ENCODE measurements at regions not wholly inside any gene's neighbourhood (a gene's known extent, or its start where the extent isn't known, plus 50 kb on each side); places are given as distances from the start of the nearest gene placed in this dataset.
"Not testable (repeated sequence)": the region's sequence is repeated elsewhere in the genome, so short reads cannot be mapped to it uniquely, and the experiment has no call there.

GRCh38 chr6:71007298-71007697, 50.4 kb upstream of the B3GAT2 start:
- DNase-seq (ENCODE audit: insufficient read length, low spot score); FAIRE-seq: not testable (repeated sequence)

GRCh38 chr6:71011871-71012371, 55.1 kb upstream of the B3GAT2 start:
- DNase-seq (ENCODE audit: insufficient read length, low spot score) (no peak), FAIRE-seq (no peak)
- TF ChIP-seq POLR2A (IDR thresholded peaks at IDR 0.05; ENCODE audit: low read depth, low read length), result no peak

GRCh38 chr6:71012866-71013469, 56.1 kb upstream of the B3GAT2 start:
- DNase-seq (ENCODE audit: insufficient read length, low spot score) (peak; percentile 24), FAIRE-seq (peak; percentile 90)
- TF ChIP-seq POLR2A (IDR thresholded peaks at IDR 0.05; ENCODE audit: low read depth, low read length), result no peak

DNA sequence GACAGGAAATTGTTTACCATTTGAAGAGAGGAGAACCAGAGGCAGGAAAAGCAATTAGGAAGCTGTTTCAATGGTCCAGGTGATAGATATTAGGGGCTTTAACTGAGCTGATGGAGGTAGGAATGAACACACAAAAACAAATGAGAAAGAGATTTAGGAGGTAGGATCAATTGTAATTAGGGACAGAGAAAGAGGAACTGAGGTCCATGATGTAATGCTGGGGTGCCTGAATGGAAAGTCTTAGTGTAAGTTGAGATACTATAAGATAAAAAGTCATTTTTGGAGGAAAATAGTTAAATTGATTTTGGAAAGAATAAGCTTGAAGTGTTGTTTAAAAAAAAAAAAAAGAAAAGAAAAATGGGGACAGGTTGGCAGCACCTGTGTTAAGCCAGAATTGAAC, 58.5 kb upstream of the B3GAT2 start:
- FAIRE-seq, result no peak
- TF ChIP-seq POLR2A (IDR thresholded peaks at IDR 0.05; ENCODE audit: low read depth, low read length), result no peak
- DNase-seq (ENCODE audit: insufficient read length, low spot score), result no peak

- FAIRE-seq (no peak), DNase-seq (ENCODE audit: insufficient read length, low spot score) (no peak)
- TF ChIP-seq POLR2A (IDR thresholded peaks at IDR 0.05; ENCODE audit: low read depth, low read length), result no peak
Observed at GRCh38 chr6:71028236-71028876, 71.5 kb upstream of the B3GAT2 start.

DNA sequence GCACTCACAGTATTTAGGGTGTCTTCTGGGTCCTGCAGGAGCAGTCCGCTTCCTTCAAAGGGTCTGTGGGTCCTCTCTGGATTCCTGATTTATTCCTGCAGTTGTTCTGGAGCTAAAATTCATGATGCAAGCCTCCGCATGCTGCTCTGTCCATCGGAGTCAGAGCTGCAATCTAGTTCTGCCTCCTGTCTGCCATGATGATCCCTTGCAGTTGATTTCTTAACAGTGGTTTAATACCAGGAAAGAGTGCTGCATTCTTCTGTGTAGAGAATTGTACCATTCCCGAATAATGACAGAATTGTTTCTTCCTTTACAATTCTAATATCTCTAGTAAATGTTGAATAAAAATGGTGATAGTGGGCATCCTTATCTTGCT, 72.0 kb upstream of the B3GAT2 start:
- no peak for TF ChIP-seq POLR2A (IDR thresholded peaks at IDR 0.05; ENCODE audit: low read depth, low read length)
- FAIRE-seq, result no peak

GRCh38 chr6:71029555-71029954, 72.7 kb upstream of the B3GAT2 start:
- no peak for DNase-seq (ENCODE audit: insufficient read length, low spot score)
- no peak for TF ChIP-seq POLR2A (IDR thresholded peaks at IDR 0.05; ENCODE audit: low read depth, low read length)
- no peak for FAIRE-seq

More for the DNA sequence above, 72.0 kb upstream of the B3GAT2 start:
- DNase-seq (ENCODE audit: insufficient read length, low spot score), result no peak

GRCh38 chr6:71031912-71032311, 75.1 kb upstream of the B3GAT2 start:
- no peak for FAIRE-seq
- TF ChIP-seq POLR2A (IDR thresholded peaks at IDR 0.05; ENCODE audit: low read depth, low read length), result no peak
- no peak for DNase-seq (ENCODE audit: insufficient read length, low spot score)

DNA sequence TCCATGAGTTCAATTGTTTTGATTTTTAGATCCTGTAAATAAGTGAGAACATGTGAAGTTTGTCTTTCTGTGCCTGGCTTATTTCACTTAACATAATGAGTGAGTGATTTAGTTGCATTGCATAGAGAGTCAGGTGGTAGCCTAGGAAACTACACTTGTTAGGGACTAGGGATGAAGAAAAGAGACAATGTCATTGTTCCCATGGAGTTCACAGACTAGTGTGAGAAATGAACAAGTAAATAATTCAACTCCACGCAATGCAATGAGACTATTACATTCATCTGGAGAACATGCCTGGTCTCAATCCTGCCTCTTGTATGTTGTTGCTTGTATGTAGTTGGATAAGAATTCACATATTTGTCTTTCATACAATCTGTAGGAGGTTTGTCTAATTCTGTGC, 76.3 kb upstream of the B3GAT2 start:
- FAIRE-seq (no peak), DNase-seq (ENCODE audit: insufficient read length, low spot score) (no peak)
- no peak for TF ChIP-seq POLR2A (IDR thresholded peaks at IDR 0.05; ENCODE audit: low read depth, low read length)

GRCh38 chr6:71033890-71034289, 77.0 kb upstream of the B3GAT2 start:
- FAIRE-seq (no peak), DNase-seq (ENCODE audit: insufficient read length, low spot score) (no peak)
- TF ChIP-seq POLR2A (IDR thresholded peaks at IDR 0.05; ENCODE audit: low read depth, low read length), result no peak

- no peak for FAIRE-seq
- no peak for TF ChIP-seq POLR2A (IDR thresholded peaks at IDR 0.05; ENCODE audit: low read depth, low read length)
Observed at GRCh38 chr6:71034563-71035345, 77.9 kb upstream of the B3GAT2 start.

DNA sequence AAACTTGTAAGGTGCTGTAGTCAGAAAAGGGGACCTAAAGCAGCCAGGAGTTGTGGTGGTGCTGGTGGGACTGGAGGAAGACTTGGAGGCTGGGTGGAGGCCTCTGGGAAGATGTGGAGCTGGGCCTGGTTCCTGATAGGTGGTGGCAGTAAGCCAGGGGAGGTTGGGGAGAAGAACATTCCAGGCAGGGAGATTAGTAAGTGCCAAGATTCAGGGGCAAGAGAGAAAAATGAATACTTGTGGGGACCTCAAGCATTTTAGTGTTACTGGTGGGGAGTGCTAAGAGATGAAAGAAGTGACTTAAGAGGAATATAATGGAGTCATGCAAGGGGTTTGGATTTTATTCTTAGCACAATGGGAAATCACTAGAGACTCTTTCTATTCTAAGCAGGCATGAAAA, 79.0 kb upstream of the B3GAT2 start:
- DNase-seq (ENCODE audit: insufficient read length, low spot score) (no peak), FAIRE-seq (no peak)
- no peak for TF ChIP-seq POLR2A (IDR thresholded peaks at IDR 0.05; ENCODE audit: low read depth, low read length)

More at GRCh38 chr6:71034563-71035345, 77.9 kb upstream of the B3GAT2 start:
- no peak for DNase-seq (ENCODE audit: insufficient read length, low spot score)

DNA sequence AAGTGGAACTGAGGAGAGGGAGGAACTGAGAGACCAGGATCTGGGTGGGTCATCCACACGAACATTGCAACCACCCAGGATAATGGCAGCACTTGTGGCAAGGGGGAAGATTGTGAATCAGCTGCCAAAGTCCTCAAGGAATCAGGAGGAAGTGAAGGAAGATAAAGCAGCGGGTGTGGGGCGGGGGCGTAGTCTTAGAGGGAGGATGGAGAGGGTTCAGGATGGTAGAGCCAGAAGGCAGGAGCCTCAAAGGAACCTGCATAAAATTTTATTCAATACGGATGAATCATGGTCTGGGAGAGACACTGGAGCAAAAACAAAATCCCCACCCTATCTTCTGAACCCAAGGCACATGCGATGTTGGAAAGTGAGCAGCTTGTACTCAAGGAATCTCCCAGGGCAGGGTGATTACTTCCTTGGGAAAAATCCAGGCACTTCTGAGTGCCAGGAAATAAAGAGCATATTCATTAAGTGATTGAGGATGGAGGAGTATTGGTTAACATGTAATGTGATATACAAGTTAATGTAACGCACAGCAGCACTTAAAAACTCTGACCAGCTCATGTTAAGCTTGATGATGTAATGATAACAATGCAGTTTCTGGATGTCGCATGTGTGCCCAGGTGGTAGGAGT, 82.0 kb upstream of the B3GAT2 start:
- FAIRE-seq (no peak), DNase-seq (ENCODE audit: insufficient read length, low spot score) (no peak)
- no peak for TF ChIP-seq POLR2A (IDR thresholded peaks at IDR 0.05; ENCODE audit: low read depth, low read length)

DNA sequence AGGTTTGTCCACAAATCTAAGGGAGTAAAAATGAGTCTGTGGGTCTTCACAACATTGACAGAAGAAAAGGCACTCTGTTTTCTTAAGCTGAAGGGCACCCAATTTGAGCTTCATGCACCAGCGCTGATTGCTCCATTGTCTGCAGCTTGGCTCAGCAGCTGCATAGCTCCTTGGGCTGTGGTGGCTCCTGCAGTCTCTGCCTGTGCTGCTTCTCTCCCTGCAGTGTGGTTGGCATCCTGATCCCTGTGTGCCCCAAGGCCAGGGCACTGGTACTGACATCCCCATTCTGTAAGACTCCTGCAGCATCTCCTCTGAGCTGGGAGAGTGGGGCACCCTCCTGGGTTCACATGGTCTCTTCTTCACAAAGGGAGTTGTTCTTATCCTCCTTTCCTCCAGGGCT, 83.2 kb upstream of the B3GAT2 start:
- DNase-seq (ENCODE audit: insufficient read length, low spot score) (no peak), FAIRE-seq (no peak)
- no peak for TF ChIP-seq POLR2A (IDR thresholded peaks at IDR 0.05; ENCODE audit: low read depth, low read length)
